Panc1 (cell line): ENCODE measurements at regions not wholly inside any gene's neighbourhood (a gene's known extent, or its start where the extent isn't known, plus 50 kb on each side); places are given as distances from the start of the nearest gene placed in this dataset.

ENCODE experiments used
- ATAC-seq: fragments of 200-7000 bp; cut with Tn5 transposase; 2 replicates; pipeline ENCODE4 v1.9.1; 2020; ENCODE audit warnings: mild to moderate bottlenecking, moderate library complexity
- BruUV-seq: library from RNA; stranded (reverse); fragments of 400-500 nt; replicated peaks from 2 replicates; lab custom pipeline; 2021; lab: Mats Ljungman, UMichigan
- CTCF ChIA-PET: fragments of 300-600 bp; sonication (Branson Sonifier 250); formaldehyde crosslinking; loops from one replicate; lab custom pipeline; 2022; ENCODE audit warnings: antibody characterized with exemption; lab: Charles Lee
- POLR2A ChIA-PET: fragments of 300-600 bp; sonication (Branson Sonifier 250); formaldehyde crosslinking; loops from one replicate; lab custom pipeline; 2022; ENCODE audit warnings: antibody characterized with exemption; lab: Charles Lee
- DNase-seq: peaks from one replicate; pipeline ENCODE4 v3.0.0-alpha.2; 2010; ENCODE audit warnings: low read depth, low spot score
- H3K27ac ChIP-seq: 2 replicates; pipeline ENCODE4 v1.5.1; 2011; ENCODE audit warnings: mild to moderate bottlenecking, low read length, inconsistent platforms
- H3K27me3 ChIP-seq: fragments of 200-500 bp; sonication (Bioruptor generic); 2 replicates; pipeline ENCODE4 v1.6.0; 2014; ENCODE audit warnings: low read length, inconsistent platforms; ENCODE audit not compliant: control insufficient read depth, insufficient read depth
- H3K36me3 ChIP-seq: fragments of 200-500 bp; sonication (Bioruptor generic); 2 replicates; pipeline ENCODE4 v1.5.1; 2014; ENCODE audit warnings: inconsistent platforms, mild to moderate bottlenecking, low read length, moderate library complexity; ENCODE audit not compliant: control insufficient read depth, insufficient read depth
- H3K4me1 ChIP-seq: 2 replicates; pipeline ENCODE4 v1.5.1; 2011; ENCODE audit warnings: inconsistent platforms, mild to moderate bottlenecking, low read length, moderate library complexity; ENCODE audit not compliant: control insufficient read depth, insufficient read depth
- H3K4me3 ChIP-seq, 2 experiments: 2 replicates each; pipeline ENCODE4 v1.5.1; 2011 to 2012; ENCODE audit warnings: low read depth in 2 of 2, low read length in 2 of 2, mild to moderate bottlenecking in 2 of 2, inconsistent platforms in 1 of 2, moderate library complexity in 1 of 2
- H3K9me3 ChIP-seq: fragments of 200-500 bp; sonication (Bioruptor generic); 2 replicates; pipeline ENCODE4 v1.5.1; 2014; ENCODE audit warnings: low read depth, mild to moderate bottlenecking, inconsistent platforms, low read length, moderate library complexity; ENCODE audit not compliant: control insufficient read depth, insufficient read depth
- CTCF ChIP-seq: fragments of 450-650 bp; IDR thresholded peaks from 2 replicates; pipeline ENCODE4 v1.5.1; 2017; ENCODE audit warnings: mild to moderate bottlenecking
- POLR2AphosphoS5 ChIP-seq: IDR thresholded peaks from 2 replicates; pipeline ENCODE4 v1.6.1; 2012; ENCODE audit warnings: mild to moderate bottlenecking, low read depth, low read length, moderate library complexity
- REST ChIP-seq, 2 experiments: IDR thresholded peaks; 2 replicates each; pipeline ENCODE4 v1.6.1; 2011 to 2012; ENCODE audit warnings: low read depth in 2 of 2, control low read depth in 1 of 2, low read length in 1 of 2, mild to moderate bottlenecking in 1 of 2, moderate library complexity in 1 of 2; ENCODE audit not compliant: insufficient read depth in 1 of 2
- SIN3A ChIP-seq: IDR thresholded peaks from 2 replicates; pipeline ENCODE4 v1.6.1; 2012; ENCODE audit warnings: low read depth, mild to moderate bottlenecking, low read length, moderate library complexity, borderline replicate concordance; ENCODE audit not compliant: insufficient read depth
- TCF7L2 ChIP-seq: IDR thresholded peaks from 2 replicates; pipeline ENCODE4 v1.6.1; 2011; ENCODE audit warnings: mild to moderate bottlenecking, low read depth, low read length, inconsistent platforms
- in situ Hi-C: cut with HindIII; loops from 2 replicates; pipeline ENCODE4 v1.10.0; 2016; ENCODE audit warnings: low sequenced_read_pairs, low pct_unique_long_range_greater_than_20kb
- intact Hi-C: fragments of 100-400 bp; cut with micrococcal nuclease; formaldehyde crosslinking; loops from one replicate; pipeline ENCODE4 v1.10.0; 2022; ENCODE audit not compliant: unreplicated experiment

GRCh38 chr1:62962901-62963776 lies 179.2 kb downstream of the ATG4C start:
- in situ Hi-C loops, result no loop called here
- CTCF ChIA-PET, result no interaction called here
- H3K27me3 ChIP-seq, result peaks cover 9% of the 10 kb centered on the region

GRCh38 chr1:62964141-62964540 lies 180.2 kb downstream of the ATG4C start:
- BruUV-seq, result no TSS peak
- TF ChIP-seq SIN3A (no peak), CTCF (no peak), TCF7L2 (no peak), POLR2AphosphoS5 (no peak), REST (IDR thresholded peaks at IDR 0.05; ENCODE audit: insufficient read depth in 1 of 2, low read depth in 2 of 2, low read length in 1 of 2) (no peak)
- POLR2A ChIA-PET, result no interaction called here
- no peaks in the 10 kb centered on the region for H3K9me3 ChIP-seq
- DNase-seq (no peak), ATAC-seq (0 out of 2 replicates have a peak, but pooled peaks have one; percentile 26)
- no peak overlapping the region for H3K27ac ChIP-seq
- no peak overlapping the region for H3K4me3 ChIP-seq
- intact Hi-C loops, result no loop called here
- no peaks in the 10 kb centered on the region for H3K4me1 ChIP-seq
- in situ Hi-C loops, result no loop called here
- peaks cover 4% of the 10 kb centered on the region; the same call in 1 of the 2 replicates for H3K27me3 ChIP-seq
- H3K36me3 ChIP-seq, result no peaks in the 10 kb centered on the region
- CTCF ChIA-PET, result no interaction called here

More at GRCh38 chr1:62962901-62963776, 179.2 kb downstream of the ATG4C start:
- Histone ChIP-seq H3K9me3 (no peaks in the 10 kb centered on the region), H3K36me3 (no peaks in the 10 kb centered on the region), H3K4me3 (no peak overlapping the region), H3K27ac (no peak overlapping the region), H3K4me1 (no peaks in the 10 kb centered on the region)
- intact Hi-C loops, result no loop called here
- ATAC-seq (peak; percentile 90), DNase-seq (peak; percentile 2)
- no TSS peak for BruUV-seq
- POLR2A ChIA-PET, result no interaction called here
- TF ChIP-seq CTCF (peak; percentile 76), SIN3A (no peak)
